KMS-11 (cell line): ENCODE measurements at regions not wholly inside any gene's neighbourhood (a gene's known extent, or its start where the extent isn't known, plus 50 kb on each side); places are given as distances from the start of the nearest gene placed in this dataset.

Experiments
- H2AFZ ChIP-seq: fragments of 200-600 bp; sonication (generic); 2 replicates; pipeline ENCODE4 v1.6.1; 2016; ENCODE audit warnings: antibody characterized with exemption, mixed run types, low read depth
- H3K27ac ChIP-seq: fragments of 200-600 bp; sonication (generic); 2 replicates; pipeline ENCODE4 v1.6.1; 2016; ENCODE audit warnings: mild to moderate bottlenecking, mixed run types
- H3K27me3 ChIP-seq: fragments of 200-600 bp; sonication (generic); 2 replicates; pipeline ENCODE4 v1.6.1; 2017; ENCODE audit warnings: mild to moderate bottlenecking, low read depth, mixed run types, moderate library complexity; ENCODE audit not compliant: insufficient read depth
- H3K36me3 ChIP-seq: fragments of 200-600 bp; sonication (generic); 2 replicates; pipeline ENCODE4 v1.6.1; 2017; ENCODE audit warnings: mild to moderate bottlenecking, mixed run types; ENCODE audit not compliant: insufficient read depth
- H3K4me1 ChIP-seq: fragments of 200-600 bp; sonication (generic); 2 replicates; pipeline ENCODE4 v1.6.1; 2016; ENCODE audit warnings: mild to moderate bottlenecking, low read depth, mixed run types; ENCODE audit not compliant: poor library complexity, severe bottlenecking
- H3K4me2 ChIP-seq: fragments of 200-600 bp; sonication (generic); 2 replicates; pipeline ENCODE4 v1.7.0; 2016; ENCODE audit warnings: mild to moderate bottlenecking, mixed run types
- H3K4me3 ChIP-seq: fragments of 200-600 bp; sonication (generic); IDR thresholded peaks from 2 replicates; pipeline ENCODE4 v1.6.1; 2017; ENCODE audit warnings: low read depth, low read length, mixed read lengths; ENCODE audit not compliant: insufficient read depth
- H3K79me2 ChIP-seq: fragments of 200-600 bp; sonication (generic); 2 replicates; pipeline ENCODE4 v1.6.1; 2016; ENCODE audit warnings: low read depth, mixed run types; ENCODE audit not compliant: insufficient read depth
- H3K9ac ChIP-seq: fragments of 200-600 bp; sonication (generic); 2 replicates; pipeline ENCODE4 v1.6.1; 2016; ENCODE audit warnings: mild to moderate bottlenecking, mixed run types
- H4K20me1 ChIP-seq: fragments of 200-600 bp; sonication (generic); 2 replicates; pipeline ENCODE4 v1.6.1; 2016; ENCODE audit warnings: mild to moderate bottlenecking, mixed run types; ENCODE audit not compliant: insufficient read depth
- TF ChIP-seq, protein P1 (sequence below): fragments of 200-600 bp; sonication (generic); conservative IDR thresholded peaks from 2 replicates; pipeline ENCODE4 v1.6.1; 2017; ENCODE audit warnings: low read depth, mild to moderate bottlenecking, antibody characterized with exemption, low read length, moderate library complexity, mixed read lengths

DNA sequence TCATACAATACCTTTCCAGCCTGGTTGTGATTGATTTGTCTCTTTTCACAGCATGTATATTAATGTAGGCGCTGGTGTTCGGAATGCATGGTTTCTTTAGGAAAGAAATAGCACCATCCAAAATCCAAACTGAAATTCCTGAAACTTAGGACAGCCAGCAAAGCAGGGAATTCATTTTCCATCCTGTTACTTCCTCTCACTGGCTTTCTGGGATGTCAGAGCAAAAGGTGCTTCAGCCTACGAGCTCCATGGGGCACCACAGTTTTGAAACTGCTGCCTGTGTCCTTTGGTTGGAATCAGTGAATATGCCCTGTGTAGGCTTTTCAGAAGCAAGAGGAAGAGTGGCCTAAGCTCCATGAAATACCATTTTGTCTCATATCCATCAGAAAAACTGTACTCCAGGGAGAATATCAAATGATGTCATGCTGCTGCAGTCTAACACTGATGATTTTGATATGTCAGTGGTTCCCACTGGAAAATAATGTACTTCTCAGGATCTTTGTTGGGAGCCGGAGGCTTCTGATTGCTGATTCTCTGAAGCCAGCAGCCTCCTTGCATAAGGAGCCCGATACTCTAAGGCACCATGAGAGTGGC lies 117.8 kb upstream of the SERP2 start:
- Histone ChIP-seq H3K79me2 (no peaks in the 10 kb centered on the region), H2AFZ (no peak overlapping the region), H4K20me1 (no peaks in the 10 kb centered on the region), H3K4me3 (no peak overlapping the region), H3K27me3 (no peaks in the 10 kb centered on the region), H3K36me3 (no peaks in the 10 kb centered on the region), H3K9ac (no peak overlapping the region), H3K4me1 (no peaks in the 10 kb centered on the region), H3K4me2 (no peak overlapping the region), H3K27ac (no peak overlapping the region)
- TF ChIP-seq, protein P1, sequence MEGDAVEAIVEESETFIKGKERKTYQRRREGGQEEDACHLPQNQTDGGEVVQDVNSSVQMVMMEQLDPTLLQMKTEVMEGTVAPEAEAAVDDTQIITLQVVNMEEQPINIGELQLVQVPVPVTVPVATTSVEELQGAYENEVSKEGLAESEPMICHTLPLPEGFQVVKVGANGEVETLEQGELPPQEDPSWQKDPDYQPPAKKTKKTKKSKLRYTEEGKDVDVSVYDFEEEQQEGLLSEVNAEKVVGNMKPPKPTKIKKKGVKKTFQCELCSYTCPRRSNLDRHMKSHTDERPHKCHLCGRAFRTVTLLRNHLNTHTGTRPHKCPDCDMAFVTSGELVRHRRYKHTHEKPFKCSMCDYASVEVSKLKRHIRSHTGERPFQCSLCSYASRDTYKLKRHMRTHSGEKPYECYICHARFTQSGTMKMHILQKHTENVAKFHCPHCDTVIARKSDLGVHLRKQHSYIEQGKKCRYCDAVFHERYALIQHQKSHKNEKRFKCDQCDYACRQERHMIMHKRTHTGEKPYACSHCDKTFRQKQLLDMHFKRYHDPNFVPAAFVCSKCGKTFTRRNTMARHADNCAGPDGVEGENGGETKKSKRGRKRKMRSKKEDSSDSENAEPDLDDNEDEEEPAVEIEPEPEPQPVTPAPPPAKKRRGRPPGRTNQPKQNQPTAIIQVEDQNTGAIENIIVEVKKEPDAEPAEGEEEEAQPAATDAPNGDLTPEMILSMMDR: no peak

DNA sequence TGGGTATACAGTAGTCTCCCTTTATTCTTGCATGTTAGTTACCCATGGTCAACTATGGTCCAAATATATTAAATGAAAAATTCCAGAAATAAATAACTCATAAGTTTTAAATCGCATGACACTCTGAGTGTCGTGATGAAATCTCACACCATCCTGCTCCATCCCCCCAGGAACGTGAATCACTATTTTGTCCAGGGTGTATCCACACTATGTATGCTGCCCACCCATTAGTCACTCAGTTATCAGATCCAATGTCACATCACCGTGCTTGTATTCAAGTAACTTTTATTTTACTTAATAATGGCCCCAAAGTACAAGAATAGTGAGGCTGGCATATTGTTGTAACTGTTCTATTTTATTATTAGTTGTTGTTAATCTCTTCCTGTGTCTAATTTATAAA lies 115.8 kb upstream of the SERP2 start:
- no peaks in the 10 kb centered on the region for H3K4me1 ChIP-seq
- TF ChIP-seq, protein P1: no peak
- no peak overlapping the region for H3K9ac ChIP-seq
- no peak overlapping the region for H3K4me2 ChIP-seq
- no peaks in the 10 kb centered on the region for H3K27me3 ChIP-seq
- H3K36me3 ChIP-seq: no peaks in the 10 kb centered on the region
- no peak overlapping the region for H2AFZ ChIP-seq
- no peak overlapping the region for H3K4me3 ChIP-seq
- no peaks in the 10 kb centered on the region for H3K79me2 ChIP-seq
- H4K20me1 ChIP-seq: no peaks in the 10 kb centered on the region
- H3K27ac ChIP-seq: no peak overlapping the region

DNA sequence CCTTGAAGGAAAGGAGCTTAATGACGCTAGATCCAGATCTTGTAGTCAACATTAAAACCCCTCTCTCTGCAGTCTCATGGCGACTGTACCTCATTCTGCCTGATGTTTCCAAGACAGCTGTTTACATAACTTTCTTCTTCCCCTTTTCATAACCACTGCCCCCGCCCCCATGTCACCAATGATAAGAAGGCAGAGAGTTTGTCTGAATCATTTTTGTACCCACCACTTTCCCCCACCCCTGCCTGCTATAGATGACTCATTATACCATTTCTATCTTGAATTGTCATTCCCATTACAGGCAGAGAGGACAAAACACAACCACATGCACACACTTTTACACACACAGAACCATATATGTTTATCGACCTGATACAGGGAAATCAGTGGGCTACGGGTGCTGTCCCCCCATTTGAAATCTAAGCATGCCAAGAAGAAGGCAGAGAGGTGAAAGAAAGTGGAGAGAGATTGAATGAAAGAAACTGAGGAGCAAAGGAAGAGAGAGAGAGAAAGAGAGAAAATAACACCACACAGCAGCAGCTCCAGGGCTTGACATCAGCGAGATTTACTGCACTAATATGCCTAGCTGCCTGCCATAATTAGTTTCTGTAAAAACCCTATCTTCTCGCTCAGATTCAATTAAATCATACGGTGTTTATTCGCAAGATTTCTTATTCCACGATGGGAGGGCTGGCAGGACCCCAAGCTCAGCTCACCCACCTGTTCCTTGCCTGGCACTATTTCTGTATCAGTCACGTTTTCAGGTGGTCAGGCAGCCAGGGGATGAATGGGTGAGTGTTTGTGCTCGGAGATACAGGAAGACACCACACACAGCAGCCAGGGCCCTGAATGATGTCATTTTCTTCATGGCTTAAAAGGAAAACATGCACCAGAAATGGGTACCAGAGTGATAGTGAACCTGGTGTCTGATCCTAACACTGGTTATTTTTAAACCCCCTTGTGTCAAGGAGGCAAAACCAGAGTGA lies 114.3 kb upstream of the SERP2 start:
- H3K9ac ChIP-seq: no peak overlapping the region

DNA sequence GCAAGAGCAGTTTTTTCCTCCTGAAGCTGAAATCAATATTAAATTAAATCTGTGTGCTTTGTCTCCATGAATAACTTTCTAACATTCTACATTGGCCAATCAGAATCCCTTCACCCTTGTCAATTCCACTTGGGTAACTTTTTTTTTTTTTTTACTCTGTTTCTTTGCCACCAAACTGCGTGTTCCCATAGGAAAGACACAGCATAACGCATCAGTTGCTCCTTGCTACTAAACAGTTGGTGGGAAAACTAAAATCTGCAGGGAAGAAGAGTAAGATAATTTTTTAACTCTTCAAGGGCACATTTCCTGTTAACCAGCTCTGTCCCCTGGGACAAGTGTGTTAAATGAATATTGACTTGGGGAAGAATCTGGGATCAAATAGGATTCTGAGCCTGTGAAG lies 113.3 kb upstream of the SERP2 start:
- H3K27ac ChIP-seq: no peak overlapping the region
- TF ChIP-seq, protein P1: no peak

More for the DNA sequence above, 114.3 kb upstream of the SERP2 start:
- Histone ChIP-seq H3K36me3 (no peaks in the 10 kb centered on the region), H4K20me1 (no peaks in the 10 kb centered on the region), H3K79me2 (no peaks in the 10 kb centered on the region), H3K4me3 (no peak overlapping the region), H3K27me3 (no peaks in the 10 kb centered on the region), H3K4me1 (no peaks in the 10 kb centered on the region), H2AFZ (no peak overlapping the region), H3K27ac (no peak overlapping the region), H3K4me2 (no peak overlapping the region)
- TF ChIP-seq, protein P1: no peak

More for the DNA sequence above, 113.3 kb upstream of the SERP2 start:
- Histone ChIP-seq H4K20me1 (no peaks in the 10 kb centered on the region), H2AFZ (no peak overlapping the region), H3K9ac (no peak overlapping the region), H3K36me3 (no peaks in the 10 kb centered on the region), H3K4me3 (no peak overlapping the region), H3K79me2 (no peaks in the 10 kb centered on the region), H3K27me3 (no peaks in the 10 kb centered on the region), H3K4me1 (no peaks in the 10 kb centered on the region), H3K4me2 (no peak overlapping the region)
